OCI-LY1 (cell line): ENCODE measurements at regions not wholly inside any gene's neighbourhood (a gene's known extent, or its start where the extent isn't known, plus 50 kb on each side); places are given as distances from the start of the nearest gene placed in this dataset.
"Not testable (repeated sequence)": the region's sequence is repeated elsewhere in the genome, so short reads cannot be mapped to it uniquely, and the experiment has no call there.

Experiments used
- H2AFZ ChIP-seq: fragments of 200-600 bp; sonication (generic), shearing (Covaris generic); 2 replicates; pipeline ENCODE4 v1.6.0; 2014; ENCODE audit warnings: antibody characterized with exemption, mild to moderate bottlenecking, low read length
- H3F3A ChIP-seq: fragments of 200-600 bp; sonication (generic), shearing (Covaris generic); 2 replicates; pipeline ENCODE4 v1.6.0; 2014; ENCODE audit warnings: mild to moderate bottlenecking, antibody characterized with exemption, low read length, moderate library complexity; ENCODE audit not compliant: insufficient read depth
- H3K27ac ChIP-seq: fragments of 200-600 bp; sonication (generic); 2 replicates; pipeline ENCODE4 v1.5.1; 2014; ENCODE audit warnings: low read length, mixed run types, mild to moderate bottlenecking, low read depth; ENCODE audit not compliant: poor library complexity, severe bottlenecking
- H3K27me3 ChIP-seq: fragments of 200-600 bp; sonication (generic); 2 replicates; pipeline ENCODE4 v1.6.0; 2014; ENCODE audit warnings: antibody characterized with exemption, mild to moderate bottlenecking, low read length, moderate library complexity; ENCODE audit not compliant: insufficient read depth
- H3K36me3 ChIP-seq: fragments of 200-600 bp; sonication (generic); 2 replicates; pipeline ENCODE4 v1.6.1; 2014; ENCODE audit warnings: mild to moderate bottlenecking, antibody characterized with exemption, low read length, moderate library complexity, mixed read lengths; ENCODE audit not compliant: insufficient read depth
- H3K4me1 ChIP-seq: fragments of 200-600 bp; sonication (generic); 2 replicates; pipeline ENCODE4 v1.5.1; 2014; ENCODE audit warnings: mild to moderate bottlenecking, low read length, moderate library complexity; ENCODE audit not compliant: insufficient read depth, severe bottlenecking
- H3K4me2 ChIP-seq: fragments of 200-600 bp; sonication (generic), shearing (Covaris generic); 2 replicates; pipeline ENCODE4 v1.6.1; 2014; ENCODE audit warnings: low read length
- H3K4me3 ChIP-seq: fragments of 200-600 bp; sonication (generic); 2 replicates; pipeline ENCODE4 v1.5.1; 2014; ENCODE audit warnings: low read length, low read depth, mild to moderate bottlenecking, mixed read lengths; ENCODE audit not compliant: poor library complexity, severe bottlenecking
- H3K79me2 ChIP-seq: fragments of 200-600 bp; shearing (Covaris generic); 2 replicates; pipeline ENCODE4 v1.6.1; 2016; ENCODE audit warnings: mixed run types, low read length, mixed read lengths; ENCODE audit not compliant: insufficient read depth
- H3K9ac ChIP-seq: fragments of 200-600 bp; sonication (generic), shearing (Covaris generic); 2 replicates; pipeline ENCODE4 v1.6.1; 2014; ENCODE audit warnings: mild to moderate bottlenecking, low read length, mixed read lengths
- H3K9me2 ChIP-seq: fragments of 200-600 bp; sonication (generic), shearing (Covaris generic); 2 replicates; pipeline ENCODE4 v1.6.1; 2014; ENCODE audit warnings: low read depth, mild to moderate bottlenecking, low read length, mixed read lengths
- H3K9me3 ChIP-seq: fragments of 200-600 bp; shearing (Covaris generic); 2 replicates; pipeline ENCODE4 v1.6.1; 2014; ENCODE audit warnings: low read length, mixed read lengths
- H4K20me1 ChIP-seq: fragments of 200-600 bp; sonication (generic), shearing (Covaris generic); 2 replicates; pipeline ENCODE4 v1.6.0; 2016; ENCODE audit warnings: mild to moderate bottlenecking, low read length; ENCODE audit not compliant: insufficient read depth
- EZH2 ChIP-seq: fragments of 200-600 bp; sonication (generic), shearing (Covaris generic); IDR thresholded peaks from 2 replicates; pipeline ENCODE4 v1.8.0; 2017; ENCODE audit warnings: borderline replicate concordance, mixed run types, mild to moderate bottlenecking, antibody characterized with exemption, low read length, moderate library complexity, mixed read lengths
- TF ChIP-seq, protein P1 (sequence below): fragments of 200-600 bp; sonication (generic), shearing (Covaris generic); IDR thresholded peaks from 2 replicates; pipeline ENCODE4 v1.5.1; 2017; ENCODE audit warnings: mild to moderate bottlenecking, antibody characterized with exemption, low read length, moderate library complexity, mixed read lengths

DNA sequence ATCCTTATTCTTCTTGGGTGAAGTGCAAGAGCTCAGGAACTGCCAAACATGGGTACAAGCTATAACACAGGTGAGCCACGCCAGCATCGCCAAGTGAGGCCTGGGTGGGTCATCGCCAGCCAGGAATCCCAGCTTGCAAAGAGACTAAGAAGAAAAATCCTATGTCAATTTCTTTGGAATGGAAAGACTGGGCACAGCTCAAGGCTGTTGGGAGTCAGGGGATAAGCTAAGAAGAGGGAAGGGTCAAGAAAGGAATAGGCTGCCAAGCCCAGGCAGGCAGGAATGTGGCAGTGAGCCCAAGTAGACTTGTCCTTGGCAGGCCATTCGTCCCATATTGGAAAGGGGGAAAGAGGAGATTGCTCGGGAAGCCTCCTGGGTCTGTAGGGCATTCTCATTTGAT is 191.4 kb upstream of the CDH5 start:
- Histone ChIP-seq H3K4me3 (no peak overlapping the region), H4K20me1 (no peaks in the 10 kb centered on the region), H3K9me3 (no peaks in the 10 kb centered on the region), H3F3A (no peaks in the 10 kb centered on the region), H3K36me3 (no peaks in the 10 kb centered on the region), H2AFZ (no peak overlapping the region), H3K27me3 (0 out of 2 replicates have a peak, but pooled peaks cover 7% of the 10 kb centered on the region), H3K79me2 (no peaks in the 10 kb centered on the region), H3K27ac (no peak overlapping the region), H3K4me1 (no peaks in the 10 kb centered on the region), H3K4me2 (no peak overlapping the region), H3K9ac (no peak overlapping the region), H3K9me2 (no peaks in the 10 kb centered on the region)
- TF ChIP-seq, protein P1, sequence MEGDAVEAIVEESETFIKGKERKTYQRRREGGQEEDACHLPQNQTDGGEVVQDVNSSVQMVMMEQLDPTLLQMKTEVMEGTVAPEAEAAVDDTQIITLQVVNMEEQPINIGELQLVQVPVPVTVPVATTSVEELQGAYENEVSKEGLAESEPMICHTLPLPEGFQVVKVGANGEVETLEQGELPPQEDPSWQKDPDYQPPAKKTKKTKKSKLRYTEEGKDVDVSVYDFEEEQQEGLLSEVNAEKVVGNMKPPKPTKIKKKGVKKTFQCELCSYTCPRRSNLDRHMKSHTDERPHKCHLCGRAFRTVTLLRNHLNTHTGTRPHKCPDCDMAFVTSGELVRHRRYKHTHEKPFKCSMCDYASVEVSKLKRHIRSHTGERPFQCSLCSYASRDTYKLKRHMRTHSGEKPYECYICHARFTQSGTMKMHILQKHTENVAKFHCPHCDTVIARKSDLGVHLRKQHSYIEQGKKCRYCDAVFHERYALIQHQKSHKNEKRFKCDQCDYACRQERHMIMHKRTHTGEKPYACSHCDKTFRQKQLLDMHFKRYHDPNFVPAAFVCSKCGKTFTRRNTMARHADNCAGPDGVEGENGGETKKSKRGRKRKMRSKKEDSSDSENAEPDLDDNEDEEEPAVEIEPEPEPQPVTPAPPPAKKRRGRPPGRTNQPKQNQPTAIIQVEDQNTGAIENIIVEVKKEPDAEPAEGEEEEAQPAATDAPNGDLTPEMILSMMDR = no peak
- no peak for TF ChIP-seq EZH2

DNA sequence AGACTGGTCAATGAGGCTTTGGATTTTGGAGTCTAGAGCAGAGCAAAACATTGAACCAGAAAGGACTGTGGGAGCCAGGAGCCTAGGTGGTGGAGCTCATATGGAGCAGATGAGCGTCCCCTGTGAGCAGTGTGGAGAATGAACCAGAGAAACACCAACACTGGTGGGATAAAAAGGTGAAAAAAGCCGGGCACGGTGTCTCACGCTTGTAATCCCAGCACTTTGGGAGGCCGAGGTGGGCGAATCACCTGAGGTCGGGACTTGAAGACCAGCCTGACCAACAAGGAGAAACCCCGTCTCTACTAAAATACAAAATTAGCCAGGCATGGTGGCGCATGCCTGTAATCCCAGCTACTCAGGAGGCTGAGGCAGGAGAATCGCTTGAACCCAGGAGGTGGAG is 192.7 kb upstream of the CDH5 start:
- H3K4me2 ChIP-seq, H3K36me3 ChIP-seq, H3K9me3 ChIP-seq, H3K9ac ChIP-seq, H4K20me1 ChIP-seq, H3F3A ChIP-seq, H3K4me3 ChIP-seq, H3K27ac ChIP-seq, H2AFZ ChIP-seq, H3K79me2 ChIP-seq, H3K4me1 ChIP-seq, H3K9me2 ChIP-seq, H3K27me3 ChIP-seq: not testable (repeated sequence)

DNA sequence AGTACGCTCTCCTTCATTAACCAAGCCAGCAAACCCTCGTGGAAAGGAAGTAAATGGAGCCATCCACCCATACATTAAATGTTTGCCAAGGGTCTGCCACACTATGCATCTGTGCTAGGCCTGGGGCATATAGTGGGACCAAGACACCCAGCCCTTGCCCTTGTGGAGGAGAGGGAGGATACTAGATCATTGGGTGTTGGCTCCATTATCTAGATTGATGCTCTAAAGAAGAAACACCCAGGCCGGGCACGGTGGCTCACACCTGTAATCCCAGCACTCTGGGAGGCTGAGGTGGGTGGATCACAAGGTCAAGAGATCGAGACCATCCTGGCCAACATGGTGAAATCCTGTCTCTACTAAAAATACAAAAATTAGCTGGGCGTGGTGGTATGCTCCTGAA is 193.3 kb upstream of the CDH5 start:
- not testable (repeated sequence) for H3F3A ChIP-seq, H3K27me3 ChIP-seq, H2AFZ ChIP-seq, H3K27ac ChIP-seq, H3K4me3 ChIP-seq, H3K9ac ChIP-seq, H3K36me3 ChIP-seq, H4K20me1 ChIP-seq, H3K9me3 ChIP-seq, H3K9me2 ChIP-seq, H3K4me1 ChIP-seq, H3K79me2 ChIP-seq, H3K4me2 ChIP-seq

DNA sequence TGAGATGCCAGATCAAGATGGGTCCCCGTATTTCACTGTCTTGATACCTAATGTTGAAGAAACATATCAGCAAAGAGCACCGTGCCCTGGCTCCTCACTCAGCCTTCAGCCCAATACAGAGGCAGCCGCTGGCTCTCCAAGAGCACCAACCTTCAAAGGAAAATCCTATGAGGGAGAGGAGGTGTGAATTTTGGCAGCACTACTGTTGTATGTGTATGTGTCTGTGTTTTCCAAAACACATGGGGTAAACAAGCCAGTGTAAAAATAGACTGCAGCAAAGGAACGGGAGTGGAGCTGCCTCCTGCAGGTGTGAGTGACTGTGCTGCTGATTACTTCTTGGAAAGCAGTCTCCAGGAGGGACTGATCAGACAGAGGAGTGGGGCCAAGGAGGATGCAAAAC is 194.0 kb upstream of the CDH5 start:
- Histone ChIP-seq H3K9me3 (no peaks in the 10 kb centered on the region), H3K79me2 (no peaks in the 10 kb centered on the region), H3F3A (no peaks in the 10 kb centered on the region), H3K4me3 (no peak overlapping the region), H3K27ac (no peak overlapping the region), H3K4me2 (no peak overlapping the region), H4K20me1 (no peaks in the 10 kb centered on the region), H3K36me3 (no peaks in the 10 kb centered on the region), H2AFZ (no peak overlapping the region), H3K4me1 (no peaks in the 10 kb centered on the region), H3K9ac (no peak overlapping the region), H3K27me3 (0 out of 2 replicates have a peak, but pooled peaks cover 7% of the 10 kb centered on the region), H3K9me2 (no peaks in the 10 kb centered on the region)
- TF ChIP-seq EZH2 = no peak
- TF ChIP-seq, protein P1 = no peak
